Astrocyte (in vitro differentiated cells and primary cell): ENCODE measurements at regions not wholly inside any gene's neighbourhood (a gene's known extent, or its start where the extent isn't known, plus 50 kb on each side); places are given as distances from the start of the nearest gene placed in this dataset.

Experiments used
- DNase-seq: peaks from one replicate; pipeline ENCODE4 v3.0.0-alpha.2; 2010; ENCODE audit warnings: low read depth
- FAIRE-seq: peaks from 2 replicates; lab custom pipeline; 2011; peaks lifted over from hg19 to GRCh38; lab: Jason Lieb, UNC
- H2AFZ ChIP-seq: 2 replicates; pipeline ENCODE4 v1.6.0; 2012; ENCODE audit warnings: low read depth, low read length, inconsistent platforms
- H3K27ac ChIP-seq: 2 replicates; pipeline ENCODE4 v1.5.1; 2011; ENCODE audit warnings: low read depth, low read length, inconsistent platforms
- H3K27me3 ChIP-seq: 2 replicates; pipeline ENCODE4 v1.6.0; 2011; ENCODE audit warnings: low read length, inconsistent platforms; ENCODE audit not compliant: insufficient read depth
- H3K36me3 ChIP-seq: 2 replicates; pipeline ENCODE4 v1.5.1; 2011; ENCODE audit warnings: low read length, inconsistent platforms; ENCODE audit not compliant: insufficient read depth
- H3K4me1 ChIP-seq: 2 replicates; pipeline ENCODE4 v1.5.1; 2011; ENCODE audit warnings: low read length, inconsistent platforms; ENCODE audit not compliant: insufficient read depth
- H3K4me2 ChIP-seq: 2 replicates; pipeline ENCODE4 v1.6.0; 2012; ENCODE audit warnings: low read length, inconsistent platforms
- H3K4me3 ChIP-seq: 2 replicates; pipeline ENCODE4 v1.5.1; 2011; ENCODE audit warnings: low read depth, mild to moderate bottlenecking, low read length, inconsistent platforms; ENCODE audit not compliant: insufficient read depth
- H3K79me2 ChIP-seq: 2 replicates; pipeline ENCODE4 v1.6.0; 2012; ENCODE audit warnings: mild to moderate bottlenecking, low read length, inconsistent platforms; ENCODE audit not compliant: insufficient read depth
- H3K9ac ChIP-seq: 2 replicates; pipeline ENCODE4 v1.6.0; 2012; ENCODE audit warnings: mild to moderate bottlenecking, low read length, inconsistent platforms
- H3K9me3 ChIP-seq: 2 replicates; pipeline ENCODE4 v1.5.1; 2012; ENCODE audit warnings: low read depth, mild to moderate bottlenecking, low read length, inconsistent platforms; ENCODE audit not compliant: insufficient read depth
- H4K20me1 ChIP-seq: 2 replicates; pipeline ENCODE4 v1.6.0; 2012; ENCODE audit warnings: low read length, inconsistent platforms; ENCODE audit not compliant: insufficient read depth
- H3K27ac Mint-ChIP-seq: one replicate; pipeline ENCODE4 v1.8.0; 2021; ENCODE audit warnings: mild to moderate bottlenecking, mixed read lengths; ENCODE audit not compliant: unreplicated experiment
- H3K27me3 Mint-ChIP-seq: one replicate; pipeline ENCODE4 v1.8.0; 2021; ENCODE audit warnings: low read depth, mixed read lengths; ENCODE audit not compliant: unreplicated experiment
- H3K36me3 Mint-ChIP-seq: one replicate; pipeline ENCODE4 v1.8.0; 2021; ENCODE audit warnings: low read depth, mixed read lengths; ENCODE audit not compliant: unreplicated experiment
- H3K4me1 Mint-ChIP-seq: one replicate; pipeline ENCODE4 v1.8.0; 2021; ENCODE audit warnings: low read depth, mixed read lengths; ENCODE audit not compliant: unreplicated experiment
- H3K4me3 Mint-ChIP-seq: one replicate; pipeline ENCODE4 v1.8.0; 2021; ENCODE audit warnings: mild to moderate bottlenecking, moderate library complexity, mixed read lengths; ENCODE audit not compliant: unreplicated experiment
- H3K9me3 Mint-ChIP-seq: one replicate; pipeline ENCODE4 v1.8.0; 2021; ENCODE audit warnings: mild to moderate bottlenecking, mixed read lengths; ENCODE audit not compliant: unreplicated experiment
- EZH2 ChIP-seq: IDR thresholded peaks from 2 replicates; pipeline ENCODE4 v1.6.1; 2012; ENCODE audit warnings: mild to moderate bottlenecking, low read length, inconsistent platforms; ENCODE audit not compliant: insufficient read depth
- TF ChIP-seq, protein P1 (sequence below): IDR thresholded peaks from 2 replicates; pipeline ENCODE4 v1.5.1; 2011; ENCODE audit warnings: low read depth, mild to moderate bottlenecking, inconsistent platforms, low read length, moderate library complexity; ENCODE audit not compliant: insufficient read depth

DNA sequence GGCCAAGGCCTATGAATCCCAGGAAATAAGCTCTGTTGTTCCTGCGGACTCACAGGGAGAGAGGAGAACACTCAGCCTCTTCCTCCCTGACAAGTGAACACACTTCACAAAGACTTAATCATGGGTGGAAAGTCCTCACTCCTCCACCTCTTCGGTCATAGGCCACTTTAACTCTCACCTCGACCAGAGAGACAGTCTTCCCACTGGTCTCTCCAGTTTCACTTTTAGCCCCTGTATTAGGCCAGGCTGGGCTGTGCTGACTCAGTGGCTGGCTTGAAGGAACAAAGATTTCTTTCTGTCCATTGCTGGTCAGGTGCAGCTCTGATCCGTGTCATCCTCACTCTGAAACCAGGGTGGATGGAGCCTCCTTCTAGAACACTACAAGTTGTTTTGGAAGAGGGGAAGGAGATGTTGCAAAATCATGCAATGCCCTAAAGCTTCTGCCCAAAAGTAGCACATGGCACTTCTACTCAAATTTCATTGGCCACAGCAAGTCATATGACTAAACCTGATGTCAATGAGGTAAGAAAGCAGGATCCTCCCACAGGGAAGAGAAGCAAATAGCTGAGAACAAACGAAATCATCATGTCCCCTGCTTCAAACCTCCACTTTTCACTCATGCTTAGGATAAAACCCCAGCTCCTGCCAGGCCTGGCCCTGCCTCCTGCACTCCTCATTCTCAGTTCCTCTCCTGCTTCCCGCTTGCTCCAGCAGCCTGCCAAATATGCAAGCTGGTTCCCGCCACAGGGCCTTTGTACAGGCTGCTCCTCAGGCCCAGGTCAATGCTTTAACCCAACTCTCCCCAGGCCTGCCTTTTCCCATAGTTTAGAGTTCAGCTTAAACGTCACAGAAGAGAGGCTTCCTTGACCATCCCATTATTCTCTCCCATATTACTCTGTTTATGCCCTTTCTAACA, 150.5 kb upstream of the RUNX3 start:
- Histone ChIP-seq H3K4me1 (no peaks in the 10 kb centered on the region), H4K20me1 (no peaks in the 10 kb centered on the region), H3K4me2 (no peak overlapping the region), H3K79me2 (no peaks in the 10 kb centered on the region), H2AFZ (no peak overlapping the region), H3K9me3 (peaks cover 9% of the 10 kb centered on the region), H3K4me3 (no peak overlapping the region), H3K9ac (no peak overlapping the region), H3K27ac (no peak overlapping the region), H3K27me3 (peaks cover 24% of the 10 kb centered on the region), H3K36me3 (no peaks in the 10 kb centered on the region)
- Mint-ChIP-seq H3K4me1 (no peaks in the 10 kb centered on the region), H3K27me3 (peaks cover 43% of the 10 kb centered on the region), H3K36me3 (no peaks in the 10 kb centered on the region), H3K4me3 (no peak overlapping the region), H3K27ac (no peak overlapping the region), H3K9me3 (peaks cover 24% of the 10 kb centered on the region)
- no peak for TF ChIP-seq EZH2
- TF ChIP-seq, protein P1, sequence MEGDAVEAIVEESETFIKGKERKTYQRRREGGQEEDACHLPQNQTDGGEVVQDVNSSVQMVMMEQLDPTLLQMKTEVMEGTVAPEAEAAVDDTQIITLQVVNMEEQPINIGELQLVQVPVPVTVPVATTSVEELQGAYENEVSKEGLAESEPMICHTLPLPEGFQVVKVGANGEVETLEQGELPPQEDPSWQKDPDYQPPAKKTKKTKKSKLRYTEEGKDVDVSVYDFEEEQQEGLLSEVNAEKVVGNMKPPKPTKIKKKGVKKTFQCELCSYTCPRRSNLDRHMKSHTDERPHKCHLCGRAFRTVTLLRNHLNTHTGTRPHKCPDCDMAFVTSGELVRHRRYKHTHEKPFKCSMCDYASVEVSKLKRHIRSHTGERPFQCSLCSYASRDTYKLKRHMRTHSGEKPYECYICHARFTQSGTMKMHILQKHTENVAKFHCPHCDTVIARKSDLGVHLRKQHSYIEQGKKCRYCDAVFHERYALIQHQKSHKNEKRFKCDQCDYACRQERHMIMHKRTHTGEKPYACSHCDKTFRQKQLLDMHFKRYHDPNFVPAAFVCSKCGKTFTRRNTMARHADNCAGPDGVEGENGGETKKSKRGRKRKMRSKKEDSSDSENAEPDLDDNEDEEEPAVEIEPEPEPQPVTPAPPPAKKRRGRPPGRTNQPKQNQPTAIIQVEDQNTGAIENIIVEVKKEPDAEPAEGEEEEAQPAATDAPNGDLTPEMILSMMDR = no peak
- no peak for DNase-seq
- no peak for FAIRE-seq

DNA sequence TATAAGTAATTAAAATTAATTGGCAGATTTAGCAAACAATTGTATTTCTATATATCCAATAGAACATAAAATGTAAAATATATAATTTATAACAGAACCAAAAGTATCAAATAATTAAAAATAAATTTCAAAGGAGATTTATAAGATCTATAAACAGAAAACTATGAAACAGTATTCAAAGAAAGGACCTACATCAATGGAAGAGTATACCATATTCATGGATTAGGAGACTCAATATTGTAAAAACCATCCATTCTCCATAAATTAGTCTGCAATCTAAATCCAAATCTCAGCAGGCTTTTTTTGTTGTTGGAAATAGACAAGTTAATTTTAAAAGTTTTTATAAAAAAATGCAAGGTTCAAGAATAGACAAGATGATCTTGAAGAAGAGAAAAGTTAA, 149.0 kb upstream of the RUNX3 start:
- Histone ChIP-seq H3K4me3 (no peak overlapping the region), H3K36me3 (no peaks in the 10 kb centered on the region), H3K79me2 (no peaks in the 10 kb centered on the region), H3K4me1 (no peaks in the 10 kb centered on the region), H2AFZ (no peak overlapping the region), H3K4me2 (no peak overlapping the region), H4K20me1 (no peaks in the 10 kb centered on the region), H3K27ac (no peak overlapping the region), H3K27me3 (peaks cover 10% of the 10 kb centered on the region), H3K9me3 (peaks cover 9% of the 10 kb centered on the region), H3K9ac (no peak overlapping the region)
- Mint-ChIP-seq H3K27ac (no peak overlapping the region), H3K9me3 (peaks cover 22% of the 10 kb centered on the region), H3K4me3 (no peak overlapping the region), H3K36me3 (no peaks in the 10 kb centered on the region), H3K4me1 (no peaks in the 10 kb centered on the region), H3K27me3 (peaks cover 34% of the 10 kb centered on the region)
- TF ChIP-seq, protein P1 = no peak
- TF ChIP-seq EZH2 = no peak
- no peak for FAIRE-seq
- no peak for DNase-seq
